ENCODE measurements at regions not wholly inside any gene's neighbourhood (a gene's known extent, or its start where the extent isn't known, plus 50 kb on each side); places are given as distances from the start of the nearest gene placed in this dataset.

DNA sequence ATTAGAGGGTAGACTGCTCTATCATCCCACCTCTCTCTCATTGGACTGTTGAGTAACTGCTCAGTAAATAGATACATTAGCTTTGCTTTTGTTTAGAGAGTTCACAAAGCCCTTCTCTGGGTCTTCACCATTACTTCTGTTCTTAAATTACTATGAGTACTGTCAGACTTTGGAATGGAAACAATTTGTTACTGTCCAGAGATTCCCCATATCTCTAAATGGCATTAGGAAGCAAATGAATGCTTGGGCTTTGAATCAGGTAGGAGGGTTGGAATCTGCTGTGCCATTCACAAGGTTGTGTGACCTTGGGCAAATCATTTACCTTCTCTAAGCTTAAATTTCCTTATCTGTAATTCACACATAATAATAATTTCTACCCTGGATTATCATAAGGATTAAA lies 541.0 kb upstream of the FZD8 start (continued):
- no peak for TF ChIP-seq RBBP5 (IDR thresholded peaks at IDR 0.05; ENCODE audit: borderline replicate concordance, low read depth, low read length)
